GM18909 (cell line): ENCODE measurements at regions not wholly inside any gene's neighbourhood (a gene's known extent, or its start where the extent isn't known, plus 50 kb on each side); places are given as distances from the start of the nearest gene placed in this dataset.

ENCODE experiments used
- ATAC-seq: cut with Tn5 transposase; IDR thresholded peaks from one replicate; pipeline ENCODE4 v1.9.1; 2021; ENCODE audit warnings: mild to moderate bottlenecking; ENCODE audit not compliant: unreplicated experiment, poor library complexity

GRCh38 chr12:89122852-89123251, 229.4 kb downstream of the DUSP6 start:
- no peak for ATAC-seq

DNA sequence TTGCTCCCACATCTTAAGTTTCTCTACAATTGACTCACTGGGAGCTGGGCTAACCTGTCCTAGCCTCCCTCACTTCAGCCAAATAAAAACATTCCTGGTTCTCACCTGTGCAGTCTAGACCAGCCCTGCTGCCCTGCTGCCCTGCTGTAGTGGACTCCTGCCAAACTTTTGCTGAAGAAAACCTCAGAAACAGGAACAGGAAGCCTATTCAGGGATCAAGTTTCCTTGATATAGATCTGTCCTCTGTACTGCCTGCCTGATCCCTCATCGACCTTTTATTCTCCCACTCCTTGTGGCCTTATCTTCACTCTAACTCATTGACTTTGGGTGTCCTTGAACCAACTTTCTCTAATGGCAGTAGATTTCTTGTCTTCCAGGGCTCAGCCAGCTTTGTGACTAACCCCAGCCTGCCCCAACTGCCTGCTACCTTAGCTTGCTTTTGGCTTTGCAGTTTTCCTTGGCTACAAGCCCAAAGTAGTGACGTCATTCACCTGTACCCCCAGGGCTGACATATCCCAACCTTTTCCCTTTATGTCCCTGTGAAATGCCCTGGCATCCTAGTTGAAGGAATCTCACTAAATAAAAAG, 234.8 kb downstream of the DUSP6 start:
- ATAC-seq: no peak

GRCh38 chr12:89111964-89112363, 240.3 kb downstream of the DUSP6 start:
- no peak for ATAC-seq

GRCh38 chr12:89108265-89108664, 244.0 kb downstream of the DUSP6 start:
- no peak for ATAC-seq

GRCh38 chr12:89106950-89107349, 245.4 kb downstream of the DUSP6 start:
- no peak for ATAC-seq

DNA sequence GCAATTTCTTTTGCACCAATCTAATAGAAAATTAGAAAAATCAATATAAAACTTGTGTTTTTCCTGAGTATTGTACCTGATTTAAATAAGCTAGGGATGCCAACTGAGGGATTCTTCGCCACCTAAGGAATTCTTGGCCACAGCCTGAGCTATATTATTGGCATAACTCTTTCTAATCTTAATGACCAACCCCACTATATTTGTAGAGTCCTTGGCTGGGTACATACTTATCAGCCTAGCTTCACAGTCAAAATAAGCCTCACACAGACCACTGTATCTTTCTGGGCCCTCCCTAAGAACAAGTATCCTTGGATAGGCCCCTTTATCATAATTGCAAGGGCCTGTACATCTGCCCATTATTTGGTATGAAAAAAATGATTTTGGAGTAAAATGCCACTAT, 247.1 kb downstream of the DUSP6 start:
- no peak for ATAC-seq

- ATAC-seq: no peak
Measured at GRCh38 chr12:89103831-89104230, 248.5 kb downstream of the DUSP6 start.

- no peak for ATAC-seq
Measured at GRCh38 chr12:89101440-89101839, 250.9 kb downstream of the DUSP6 start.

DNA sequence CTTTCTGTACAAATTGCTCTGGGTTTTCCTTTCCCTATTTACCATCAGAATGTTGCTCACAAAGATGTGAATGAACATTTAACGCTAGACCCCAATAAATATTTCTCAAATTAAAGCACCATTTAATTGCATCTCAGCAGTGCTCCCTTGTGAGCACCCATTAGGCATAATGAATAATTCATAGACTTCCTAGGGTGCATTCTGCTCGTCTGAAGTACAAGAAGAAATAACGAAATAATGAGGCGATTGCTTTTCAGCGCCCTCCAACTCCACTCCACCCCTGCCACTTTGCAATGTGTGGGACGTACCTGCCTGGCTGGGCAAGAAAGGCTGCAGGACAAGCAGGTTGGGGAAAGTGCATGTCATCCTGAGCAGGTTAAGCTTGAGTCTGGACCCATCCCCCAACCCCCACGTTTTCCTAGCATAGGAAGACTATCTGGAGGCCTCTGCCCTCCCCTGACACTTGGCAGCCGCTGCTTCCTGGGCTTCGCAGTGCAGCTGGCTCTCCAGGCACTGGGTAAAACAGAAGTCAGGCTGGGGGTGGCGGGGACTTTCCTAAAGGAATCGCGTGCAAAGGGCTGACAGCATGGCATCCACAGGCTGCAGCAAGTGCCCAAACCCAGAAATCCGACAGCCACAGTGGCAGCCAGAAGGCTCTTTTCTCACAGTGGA, 253.7 kb downstream of the DUSP6 start:
- no peak for ATAC-seq

DNA sequence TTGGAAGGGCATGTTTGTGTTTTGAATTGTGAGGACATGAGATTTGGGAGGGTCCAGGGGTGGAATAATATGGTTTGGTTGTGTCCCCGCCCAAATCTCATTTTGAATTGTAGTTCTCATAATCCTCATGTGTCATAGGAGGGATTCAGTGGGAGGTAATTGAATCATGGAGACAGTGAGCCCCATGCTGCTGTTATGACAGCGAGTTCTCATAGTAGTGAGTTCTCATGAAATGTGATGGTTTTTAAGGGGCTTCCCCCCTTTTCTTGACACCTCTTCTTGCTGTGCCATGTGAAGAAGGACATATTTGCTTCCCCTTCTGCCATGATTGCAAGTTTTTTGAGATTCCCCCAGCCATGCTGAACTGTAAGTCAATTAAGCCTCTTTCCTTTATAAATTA, 260.0 kb downstream of the DUSP6 start:
- ATAC-seq: no peak

GRCh38 chr12:89091293-89091841, 260.9 kb downstream of the DUSP6 start:
- no peak for ATAC-seq

DNA sequence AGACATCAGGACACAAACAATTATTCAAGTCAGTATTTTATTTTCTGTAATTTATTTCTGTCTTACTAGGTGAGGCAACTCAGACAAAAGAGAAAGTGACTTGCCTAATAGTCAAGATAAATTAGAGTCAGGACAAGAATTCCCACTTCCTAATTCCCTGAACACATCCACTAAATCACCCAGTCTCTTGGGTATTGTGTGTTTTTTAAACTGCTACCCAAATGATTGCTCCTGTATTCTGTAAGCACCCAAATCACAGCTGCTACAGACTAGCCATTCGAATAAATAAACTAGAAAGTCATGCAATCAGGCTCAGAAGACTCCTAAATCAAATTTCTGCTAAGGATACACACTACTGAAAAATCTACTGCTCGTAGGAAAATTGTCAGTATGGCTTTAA, 263.0 kb downstream of the DUSP6 start:
- ATAC-seq: no peak

DNA sequence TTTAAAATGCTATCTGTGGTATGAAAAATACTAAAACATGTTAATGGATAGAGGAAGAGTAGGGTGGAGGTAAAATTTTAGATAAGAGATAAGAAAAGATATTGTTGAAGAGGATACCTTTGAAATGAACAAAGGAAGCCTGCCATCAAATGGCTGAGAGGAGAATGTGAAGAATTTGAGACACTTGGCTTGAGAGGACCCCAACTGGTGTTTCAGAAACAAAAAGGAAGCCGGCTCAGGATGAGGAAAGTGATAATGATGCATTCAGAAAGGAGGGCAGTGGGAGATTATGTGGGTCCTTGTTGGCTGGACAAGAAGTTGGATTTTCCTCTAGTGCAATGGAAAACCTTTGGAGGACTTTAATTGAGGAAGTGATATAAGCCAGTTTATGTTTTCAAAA, 264.4 kb downstream of the DUSP6 start:
- ATAC-seq: no peak

DNA sequence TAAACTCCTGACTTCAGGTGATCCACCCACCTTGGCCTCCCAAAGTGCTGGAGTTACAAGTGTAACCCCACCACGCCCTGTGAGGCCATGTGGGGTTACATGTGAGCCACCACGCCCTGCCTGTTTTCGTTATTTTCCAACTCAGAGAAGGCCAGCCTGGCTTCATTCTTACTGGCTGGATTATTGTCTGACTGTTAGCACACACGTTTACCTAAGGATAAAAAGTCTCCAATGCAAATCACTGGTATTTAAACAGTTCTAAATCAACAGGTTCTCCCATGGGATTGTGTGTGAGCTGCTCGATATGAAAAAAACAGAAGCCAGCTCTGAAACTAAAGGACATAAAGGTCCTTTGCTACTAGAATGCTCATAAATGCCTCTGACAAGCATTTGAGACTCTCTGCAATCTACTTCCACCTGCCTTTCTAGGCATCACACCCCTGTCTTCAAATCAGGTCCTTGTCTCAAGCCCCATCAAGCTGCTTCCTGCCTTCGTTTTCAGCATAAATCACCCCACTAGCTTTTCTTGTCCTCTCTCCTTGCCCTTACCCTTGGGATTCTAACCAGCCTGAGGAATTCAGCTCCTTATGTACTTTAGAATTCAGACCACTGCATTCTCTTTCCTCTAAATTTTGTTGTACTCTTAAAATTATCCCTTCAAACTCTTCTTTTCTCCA, 265.0 kb downstream of the DUSP6 start:
- no peak for ATAC-seq

- ATAC-seq: no peak
Measured at GRCh38 chr12:89085421-89085820, 266.9 kb downstream of the DUSP6 start.

DNA sequence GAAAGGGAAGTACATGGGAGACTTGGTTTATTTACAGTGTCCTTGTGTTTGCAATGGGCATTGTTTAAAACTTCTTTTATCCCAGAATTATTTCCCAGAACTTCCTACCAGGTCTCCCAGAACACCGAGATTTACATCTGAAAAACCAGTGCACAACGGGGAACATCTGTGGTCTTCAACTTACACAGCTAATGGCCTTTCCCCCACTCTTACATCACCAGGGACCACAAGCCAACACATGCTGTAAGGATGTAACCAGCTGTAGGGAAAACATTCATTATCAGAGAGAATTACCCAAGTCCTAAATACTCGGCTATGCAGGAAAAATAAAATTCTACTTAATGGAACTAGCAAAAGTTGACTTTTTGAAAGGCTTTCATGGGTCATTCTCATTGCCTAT, 267.6 kb downstream of the DUSP6 start:
- ATAC-seq: no peak

DNA sequence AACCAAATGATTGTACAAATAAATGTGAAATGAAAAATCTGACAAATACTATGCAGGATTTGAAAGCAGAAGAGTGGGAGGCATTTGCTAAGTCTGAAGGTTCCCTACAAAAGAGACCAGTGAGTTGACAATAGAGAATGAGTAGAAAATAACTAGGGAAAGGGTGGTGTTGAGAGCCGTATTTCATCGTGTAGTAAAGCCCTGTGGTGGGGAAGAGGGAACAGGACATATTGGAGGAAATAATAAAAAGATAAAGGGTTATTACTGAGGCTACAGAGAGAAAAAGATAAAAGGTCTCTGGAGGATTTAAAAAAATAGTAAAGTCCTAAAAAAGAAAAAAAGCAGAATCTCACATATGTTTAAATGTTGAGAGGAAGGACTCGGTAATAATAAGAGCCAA, 268.8 kb downstream of the DUSP6 start:
- ATAC-seq: no peak

DNA sequence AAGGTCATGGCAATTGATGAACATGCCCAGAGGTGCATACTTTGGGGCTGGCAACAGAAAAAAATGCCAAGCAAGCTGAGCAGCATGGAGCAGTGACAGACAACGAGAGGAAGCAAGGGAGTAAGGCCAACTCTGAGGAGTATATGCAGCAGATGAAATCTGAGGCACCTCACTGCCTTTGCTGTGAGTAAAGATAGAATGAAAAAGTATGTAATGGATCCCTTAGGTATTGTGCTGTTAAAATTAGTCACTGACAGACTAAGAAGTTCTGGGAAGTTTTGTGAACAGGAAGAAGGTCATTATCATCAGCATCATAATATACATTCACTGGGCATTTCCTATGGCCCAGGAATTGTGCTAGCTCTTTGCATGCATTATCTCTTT, 269.9 kb downstream of the DUSP6 start:
- ATAC-seq: no peak

DNA sequence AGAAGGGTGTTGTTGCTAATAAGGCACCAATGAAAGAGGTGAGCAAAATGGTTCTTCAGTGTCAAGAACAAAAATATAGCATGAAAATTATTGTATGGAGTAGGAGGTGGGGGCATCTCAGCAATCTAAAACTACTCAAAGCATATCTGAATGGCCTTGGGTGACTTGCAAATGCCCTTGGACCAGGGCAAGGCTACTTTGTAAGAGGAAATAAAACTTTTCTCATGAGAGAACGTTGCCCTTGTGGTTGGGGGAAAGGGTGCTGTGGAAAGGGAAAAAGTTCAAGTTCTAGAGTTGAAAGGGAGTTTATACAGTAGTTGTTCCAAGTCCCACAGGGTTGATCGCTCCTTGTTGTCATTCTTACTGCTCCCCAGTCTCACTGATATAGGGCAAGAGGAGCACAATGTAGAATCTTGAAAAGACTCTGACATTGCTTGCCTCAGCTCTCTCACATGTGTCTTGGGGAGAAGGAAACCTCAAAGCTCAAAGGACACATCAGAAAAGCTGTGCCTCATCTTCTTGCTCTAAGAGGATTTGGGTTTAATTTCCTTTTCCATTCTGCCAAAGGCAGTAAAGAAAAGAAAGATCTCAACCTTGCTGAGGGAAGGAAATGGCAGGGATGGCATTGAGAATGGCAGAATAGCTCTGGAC, 270.5 kb downstream of the DUSP6 start:
- no peak for ATAC-seq

- no peak for ATAC-seq
Measured at GRCh38 chr12:89080793-89081465, 271.4 kb downstream of the DUSP6 start.
